ENCODE measurements at regions not wholly inside any gene's neighbourhood (a gene's known extent, or its start where the extent isn't known, plus 50 kb on each side); places are given as distances from the start of the nearest gene placed in this dataset.

DNA sequence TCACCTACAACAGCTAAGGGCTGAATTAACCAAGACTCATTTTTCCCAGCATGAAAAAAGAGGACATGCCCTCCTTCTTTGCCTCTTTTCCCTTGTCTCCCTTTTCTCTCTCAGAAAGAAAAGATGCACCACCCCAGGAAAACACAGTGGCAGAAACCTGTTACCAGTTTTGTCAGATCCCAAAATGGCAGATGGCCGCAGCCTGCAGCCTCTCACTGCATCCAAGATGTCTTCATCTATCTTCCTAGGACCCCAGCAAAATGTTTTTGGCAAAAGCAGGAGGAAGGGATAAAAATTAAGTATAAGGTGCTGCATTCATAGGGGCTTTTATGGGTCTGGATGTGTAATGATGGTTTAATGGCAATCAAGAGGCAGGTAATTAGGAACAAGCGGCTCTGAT is 266.6 kb upstream of the NPVF start:
- TF ChIP-seq, protein P1, sequence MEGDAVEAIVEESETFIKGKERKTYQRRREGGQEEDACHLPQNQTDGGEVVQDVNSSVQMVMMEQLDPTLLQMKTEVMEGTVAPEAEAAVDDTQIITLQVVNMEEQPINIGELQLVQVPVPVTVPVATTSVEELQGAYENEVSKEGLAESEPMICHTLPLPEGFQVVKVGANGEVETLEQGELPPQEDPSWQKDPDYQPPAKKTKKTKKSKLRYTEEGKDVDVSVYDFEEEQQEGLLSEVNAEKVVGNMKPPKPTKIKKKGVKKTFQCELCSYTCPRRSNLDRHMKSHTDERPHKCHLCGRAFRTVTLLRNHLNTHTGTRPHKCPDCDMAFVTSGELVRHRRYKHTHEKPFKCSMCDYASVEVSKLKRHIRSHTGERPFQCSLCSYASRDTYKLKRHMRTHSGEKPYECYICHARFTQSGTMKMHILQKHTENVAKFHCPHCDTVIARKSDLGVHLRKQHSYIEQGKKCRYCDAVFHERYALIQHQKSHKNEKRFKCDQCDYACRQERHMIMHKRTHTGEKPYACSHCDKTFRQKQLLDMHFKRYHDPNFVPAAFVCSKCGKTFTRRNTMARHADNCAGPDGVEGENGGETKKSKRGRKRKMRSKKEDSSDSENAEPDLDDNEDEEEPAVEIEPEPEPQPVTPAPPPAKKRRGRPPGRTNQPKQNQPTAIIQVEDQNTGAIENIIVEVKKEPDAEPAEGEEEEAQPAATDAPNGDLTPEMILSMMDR (IDR thresholded peaks at IDR 0.05) = no peak
- no peak for TF ChIP-seq POLR2A (IDR thresholded peaks at IDR 0.05; ENCODE audit: low read length)
- TF ChIP-seq, protein P2, sequence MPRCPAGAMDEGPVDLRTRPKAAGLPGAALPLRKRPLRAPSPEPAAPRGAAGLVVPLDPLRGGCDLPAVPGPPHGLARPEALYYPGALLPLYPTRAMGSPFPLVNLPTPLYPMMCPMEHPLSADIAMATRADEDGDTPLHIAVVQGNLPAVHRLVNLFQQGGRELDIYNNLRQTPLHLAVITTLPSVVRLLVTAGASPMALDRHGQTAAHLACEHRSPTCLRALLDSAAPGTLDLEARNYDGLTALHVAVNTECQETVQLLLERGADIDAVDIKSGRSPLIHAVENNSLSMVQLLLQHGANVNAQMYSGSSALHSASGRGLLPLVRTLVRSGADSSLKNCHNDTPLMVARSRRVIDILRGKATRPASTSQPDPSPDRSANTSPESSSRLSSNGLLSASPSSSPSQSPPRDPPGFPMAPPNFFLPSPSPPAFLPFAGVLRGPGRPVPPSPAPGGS (IDR thresholded peaks at IDR 0.05) = no peak
- no peak for TF ChIP-seq RNF2 (IDR thresholded peaks at IDR 0.05; ENCODE audit: borderline replicate concordance, low read depth)
- TF ChIP-seq REST (IDR thresholded peaks at IDR 0.05) = no peak
- no peak for TF ChIP-seq HMGXB4 (CRISPR knock-in tag; IDR thresholded peaks at IDR 0.05; ENCODE audit: borderline replicate concordance)
- TF ChIP-seq, protein P3, sequence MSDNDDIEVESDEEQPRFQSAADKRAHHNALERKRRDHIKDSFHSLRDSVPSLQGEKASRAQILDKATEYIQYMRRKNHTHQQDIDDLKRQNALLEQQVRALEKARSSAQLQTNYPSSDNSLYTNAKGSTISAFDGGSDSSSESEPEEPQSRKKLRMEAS (IDR thresholded peaks at IDR 0.05) = no peak
- TF ChIP-seq, protein P4, sequence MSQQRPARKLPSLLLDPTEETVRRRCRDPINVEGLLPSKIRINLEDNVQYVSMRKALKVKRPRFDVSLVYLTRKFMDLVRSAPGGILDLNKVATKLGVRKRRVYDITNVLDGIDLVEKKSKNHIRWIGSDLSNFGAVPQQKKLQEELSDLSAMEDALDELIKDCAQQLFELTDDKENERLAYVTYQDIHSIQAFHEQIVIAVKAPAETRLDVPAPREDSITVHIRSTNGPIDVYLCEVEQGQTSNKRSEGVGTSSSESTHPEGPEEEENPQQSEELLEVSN (IDR thresholded peaks at IDR 0.05; ENCODE audit: borderline replicate concordance, low read depth) = no peak
- no peak for TF ChIP-seq NR3C1 (IDR thresholded peaks at IDR 0.05)
- no peak for TF ChIP-seq MAZ (IDR thresholded peaks at IDR 0.05; ENCODE audit: borderline replicate concordance, low read depth, low read length)
- no peak for TF ChIP-seq USF2 (IDR thresholded peaks at IDR 0.05)
- no peak for TF ChIP-seq MAFK (IDR thresholded peaks at IDR 0.05; ENCODE audit: partially characterized antibody)

All from A549 (cell line).